Erythroblast (primary cell): ENCODE measurements at regions not wholly inside any gene's neighbourhood (a gene's known extent, or its start where the extent isn't known, plus 50 kb on each side); places are given as distances from the start of the nearest gene placed in this dataset.

Experiments used
- GATA1 ChIP-seq: IDR thresholded peaks from 2 replicates; pipeline ENCODE4 v1.6.1; 2011; ENCODE audit warnings: low read depth, mild to moderate bottlenecking, control low read depth, low read length, moderate library complexity
- POLR2A ChIP-seq: IDR thresholded peaks from 2 replicates; pipeline ENCODE4 v1.6.1; 2011; ENCODE audit warnings: mild to moderate bottlenecking, low read length

DNA sequence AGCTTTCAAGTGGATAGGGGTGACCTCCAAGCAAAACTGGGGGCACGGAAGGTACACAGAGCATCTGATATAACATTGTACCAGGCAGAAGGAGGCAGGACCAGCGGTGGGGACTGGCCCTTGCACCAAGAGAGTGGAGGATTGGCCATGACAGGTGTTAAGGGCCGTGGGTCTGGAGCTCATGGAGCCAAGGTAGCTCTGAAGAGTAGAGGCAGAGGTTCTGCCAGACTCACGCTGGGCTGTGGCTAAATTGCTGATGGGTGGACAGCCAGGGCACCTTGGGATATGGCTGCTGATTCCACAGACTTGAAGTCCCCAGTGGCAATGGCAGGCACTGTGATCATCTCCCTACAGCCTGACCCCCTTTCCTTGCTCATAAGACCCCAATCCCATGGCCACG is 65.9 kb upstream of the NKD1 start:
- TF ChIP-seq POLR2A: no peak
- TF ChIP-seq GATA1: no peak
